Liver (tissue), 8 donors: ENCODE measurements at regions not wholly inside any gene's neighbourhood (a gene's known extent, or its start where the extent isn't known, plus 50 kb on each side); places are given as distances from the start of the nearest gene placed in this dataset.

Experiments used
- DNase-seq: peaks from one replicate; pipeline ENCODE4 v3.0.0-alpha.2; 2017; ENCODE audit warnings: low spot score
- H3K27ac ChIP-seq, 2 donors: one replicate each; pipeline ENCODE4 v1.7.0; 2013; ENCODE audit warnings: inconsistent platforms in 2 of 2, low read length in 2 of 2, control low read depth in 1 of 2, low read depth in 1 of 2, mild to moderate bottlenecking in 1 of 2
- H3K27me3 ChIP-seq, 4 donors: one replicate each; pipeline versions ENCODE4 v1.6.1 to v1.7.0; 2013; ENCODE audit warnings: low read length in 3 of 4, inconsistent platforms in 1 of 4, mild to moderate bottlenecking in 1 of 4, moderate library complexity in 1 of 4; ENCODE audit not compliant: control insufficient read depth in 4 of 4, insufficient read depth in 4 of 4
- H3K36me3 ChIP-seq, 4 donors: one replicate each; pipeline versions ENCODE4 v1.6.1 to v1.7.0; 2013; ENCODE audit warnings: low read length in 3 of 4, mild to moderate bottlenecking in 3 of 4, low read depth in 1 of 4, moderate library complexity in 1 of 4; ENCODE audit not compliant: control insufficient read depth in 4 of 4, insufficient read depth in 3 of 4
- H3K4me1 ChIP-seq, 4 donors: one replicate each; pipeline versions ENCODE4 v1.6.1 to v1.7.0; 2013; ENCODE audit warnings: low read length in 3 of 4, mild to moderate bottlenecking in 3 of 4, moderate library complexity in 1 of 4; ENCODE audit not compliant: control insufficient read depth in 4 of 4, insufficient read depth in 4 of 4
- H3K4me3 ChIP-seq, 3 donors: one replicate each; pipeline versions ENCODE4 v1.6.1 to v1.7.0; 2013; ENCODE audit warnings: low read length in 3 of 3, control low read depth in 1 of 3, low read depth in 1 of 3, mild to moderate bottlenecking in 1 of 3
- H3K9ac ChIP-seq, 2 donors: one replicate each; pipeline ENCODE4 v1.7.0; 2013; ENCODE audit warnings: low read length in 2 of 2, mild to moderate bottlenecking in 2 of 2, moderate library complexity in 2 of 2, control low read depth in 1 of 2, low read depth in 1 of 2
- H3K9me3 ChIP-seq, 4 donors: one replicate each; pipeline versions ENCODE4 v1.6.1 to v1.7.0; 2013; ENCODE audit warnings: low read length in 3 of 4; ENCODE audit not compliant: control insufficient read depth in 4 of 4
- EGR1 ChIP-seq, 2 donors: IDR thresholded peaks; 2 replicates each; pipeline ENCODE4 v1.6.1; 2016 to 2018; ENCODE audit warnings: antibody characterized with exemption in 2 of 2, low read depth in 2 of 2
- FOXA1 ChIP-seq: IDR thresholded peaks from 2 replicates; pipeline ENCODE4 v1.6.1; 2016; ENCODE audit warnings: antibody characterized with exemption
- FOXA2 ChIP-seq: IDR thresholded peaks from 2 replicates; pipeline ENCODE4 v1.6.1; 2016; ENCODE audit warnings: antibody characterized with exemption
- GABPA ChIP-seq, 2 donors: IDR thresholded peaks in 1 of 2; conservative IDR thresholded peaks in 1 of 2; 2 replicates each; pipeline ENCODE4 v1.6.1; 2016; ENCODE audit warnings: antibody characterized with exemption in 2 of 2, mild to moderate bottlenecking in 1 of 2, moderate library complexity in 1 of 2
- HNF4A ChIP-seq, 2 donors: conservative IDR thresholded peaks; 2 replicates each; pipeline ENCODE4 v1.6.1; 2016; ENCODE audit warnings: antibody characterized with exemption in 2 of 2, mild to moderate bottlenecking in 2 of 2
- HNF4G ChIP-seq: IDR thresholded peaks from 2 replicates; pipeline ENCODE4 v1.6.1; 2016; ENCODE audit warnings: antibody characterized with exemption
- JUND ChIP-seq, 2 donors: IDR thresholded peaks; 2 replicates each; pipeline ENCODE4 v1.6.1; 2016; ENCODE audit warnings: antibody characterized with exemption in 2 of 2
- NR2F2 ChIP-seq: IDR thresholded peaks from 2 replicates; pipeline ENCODE4 v1.6.1; 2016; ENCODE audit warnings: antibody characterized with exemption
- RAD21 ChIP-seq, 2 donors: IDR thresholded peaks; 2 replicates each; pipeline ENCODE4 v1.6.1; 2016; ENCODE audit warnings: antibody characterized with exemption in 2 of 2, mild to moderate bottlenecking in 2 of 2
- RXRA ChIP-seq, 2 donors: IDR thresholded peaks; 2 replicates each; pipeline ENCODE4 v1.6.1; 2017 to 2018; ENCODE audit warnings: antibody characterized with exemption in 2 of 2, mild to moderate bottlenecking in 1 of 2
- SP1 ChIP-seq: IDR thresholded peaks from 2 replicates; pipeline ENCODE4 v1.6.1; 2018; ENCODE audit warnings: antibody characterized with exemption, mild to moderate bottlenecking
- TAF1 ChIP-seq: conservative IDR thresholded peaks from 2 replicates; pipeline ENCODE4 v1.6.1; 2016; ENCODE audit warnings: antibody characterized with exemption, mild to moderate bottlenecking
- YY1 ChIP-seq: IDR thresholded peaks from 2 replicates; pipeline ENCODE4 v1.6.1; 2016; ENCODE audit warnings: antibody characterized with exemption, mild to moderate bottlenecking
- WGBS: extraction: QIAGEN DNeasy Blood & Tissue Kit; methylation state at CpG from one replicate; pipeline ENCODE4 v1.1.7; 2013; 5-methylcytosine and 5-hydroxymethylcytosine counted together
- TF ChIP-seq, protein P1 (sequence below): IDR thresholded peaks from 2 replicates; pipeline ENCODE4 v1.6.1; 2016; ENCODE audit warnings: antibody characterized with exemption
- TF ChIP-seq, protein P2 (sequence below): IDR thresholded peaks from 2 replicates; pipeline ENCODE4 v1.6.1; 2016; ENCODE audit warnings: antibody characterized with exemption
- TF ChIP-seq, protein P3 (sequence below): fragments of 150-350 bp; IDR thresholded peaks from 2 replicates; pipeline ENCODE4 v1.5.1; 2017; ENCODE audit warnings: improper control_type of control experiment, low read depth, low read length; ENCODE audit not compliant: missing input control
- TF ChIP-seq, protein P4 (sequence below): IDR thresholded peaks from 2 replicates; pipeline ENCODE4 v1.6.1; 2016; ENCODE audit warnings: antibody characterized with exemption
- TF ChIP-seq, protein P5 (sequence below): IDR thresholded peaks from 2 replicates; pipeline ENCODE4 v1.6.1; 2016; ENCODE audit warnings: antibody characterized with exemption, mild to moderate bottlenecking
- donor health status: healthy.
- donor health status: healthy.
- donor health status: healthy.
- donor health status: healthy.
- donor health status: healthy.

DNA sequence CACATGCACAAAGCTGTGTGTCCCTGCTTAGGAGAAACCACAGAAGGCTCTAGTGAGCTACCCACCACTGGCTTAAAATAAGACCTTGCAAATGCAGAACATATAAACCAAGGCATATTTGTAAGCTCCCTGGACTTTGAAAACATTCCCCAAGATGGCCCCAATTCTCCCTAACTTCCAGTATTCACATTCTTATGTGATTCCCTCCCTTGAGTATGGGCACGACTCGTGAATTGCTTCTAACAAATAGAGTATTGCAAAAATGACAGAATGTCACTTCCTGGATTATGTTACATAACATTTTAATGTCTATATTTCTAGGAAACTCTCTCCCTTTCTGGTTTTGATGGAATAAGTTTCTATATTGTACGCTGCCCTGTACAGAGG lies 131.8 kb upstream of the MCTP2 start:
- Histone ChIP-seq H3K27me3 (peaks cover 0 to 10% (median 2%) of the 10 kb centered on the region in 4 donors), H3K9me3 (no peaks in the 10 kb centered on the region), H3K4me1 (no peaks in the 10 kb centered on the region), H3K9ac (no peak overlapping the region), H3K27ac (no peak overlapping the region), H3K36me3 (no peaks in the 10 kb centered on the region), H3K4me3 (no peak overlapping the region)
- WGBS = 77% methylated on average over 3 of the region's 3 CpGs
- DNase-seq = no peak
- no peak for TF ChIP-seq HNF4A (conservative IDR thresholded peaks at IDR 0.05)
- TF ChIP-seq, protein P1, sequence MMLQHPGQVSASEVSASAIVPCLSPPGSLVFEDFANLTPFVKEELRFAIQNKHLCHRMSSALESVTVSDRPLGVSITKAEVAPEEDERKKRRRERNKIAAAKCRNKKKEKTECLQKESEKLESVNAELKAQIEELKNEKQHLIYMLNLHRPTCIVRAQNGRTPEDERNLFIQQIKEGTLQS = no peak
- no peak for TF ChIP-seq JUND (IDR thresholded peaks at IDR 0.05)
- TF ChIP-seq, protein P2, sequence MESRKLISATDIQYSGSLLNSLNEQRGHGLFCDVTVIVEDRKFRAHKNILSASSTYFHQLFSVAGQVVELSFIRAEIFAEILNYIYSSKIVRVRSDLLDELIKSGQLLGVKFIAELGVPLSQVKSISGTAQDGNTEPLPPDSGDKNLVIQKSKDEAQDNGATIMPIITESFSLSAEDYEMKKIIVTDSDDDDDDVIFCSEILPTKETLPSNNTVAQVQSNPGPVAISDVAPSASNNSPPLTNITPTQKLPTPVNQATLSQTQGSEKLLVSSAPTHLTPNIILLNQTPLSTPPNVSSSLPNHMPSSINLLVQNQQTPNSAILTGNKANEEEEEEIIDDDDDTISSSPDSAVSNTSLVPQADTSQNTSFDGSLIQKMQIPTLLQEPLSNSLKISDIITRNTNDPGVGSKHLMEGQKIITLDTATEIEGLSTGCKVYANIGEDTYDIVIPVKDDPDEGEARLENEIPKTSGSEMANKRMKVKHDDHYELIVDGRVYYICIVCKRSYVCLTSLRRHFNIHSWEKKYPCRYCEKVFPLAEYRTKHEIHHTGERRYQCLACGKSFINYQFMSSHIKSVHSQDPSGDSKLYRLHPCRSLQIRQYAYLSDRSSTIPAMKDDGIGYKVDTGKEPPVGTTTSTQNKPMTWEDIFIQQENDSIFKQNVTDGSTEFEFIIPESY = no peak
- no peak for TF ChIP-seq EGR1 (IDR thresholded peaks at IDR 0.05; ENCODE audit: low read depth in 2 of 2)
- TF ChIP-seq TAF1 = no peak
- TF ChIP-seq RAD21 (IDR thresholded peaks at IDR 0.05) = no peak
- no peak for TF ChIP-seq YY1
- TF ChIP-seq, protein P3, sequence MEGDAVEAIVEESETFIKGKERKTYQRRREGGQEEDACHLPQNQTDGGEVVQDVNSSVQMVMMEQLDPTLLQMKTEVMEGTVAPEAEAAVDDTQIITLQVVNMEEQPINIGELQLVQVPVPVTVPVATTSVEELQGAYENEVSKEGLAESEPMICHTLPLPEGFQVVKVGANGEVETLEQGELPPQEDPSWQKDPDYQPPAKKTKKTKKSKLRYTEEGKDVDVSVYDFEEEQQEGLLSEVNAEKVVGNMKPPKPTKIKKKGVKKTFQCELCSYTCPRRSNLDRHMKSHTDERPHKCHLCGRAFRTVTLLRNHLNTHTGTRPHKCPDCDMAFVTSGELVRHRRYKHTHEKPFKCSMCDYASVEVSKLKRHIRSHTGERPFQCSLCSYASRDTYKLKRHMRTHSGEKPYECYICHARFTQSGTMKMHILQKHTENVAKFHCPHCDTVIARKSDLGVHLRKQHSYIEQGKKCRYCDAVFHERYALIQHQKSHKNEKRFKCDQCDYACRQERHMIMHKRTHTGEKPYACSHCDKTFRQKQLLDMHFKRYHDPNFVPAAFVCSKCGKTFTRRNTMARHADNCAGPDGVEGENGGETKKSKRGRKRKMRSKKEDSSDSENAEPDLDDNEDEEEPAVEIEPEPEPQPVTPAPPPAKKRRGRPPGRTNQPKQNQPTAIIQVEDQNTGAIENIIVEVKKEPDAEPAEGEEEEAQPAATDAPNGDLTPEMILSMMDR = no peak
- no peak for TF ChIP-seq GABPA (IDR thresholded peaks at IDR 0.05 in 1 of 2, conservative IDR thresholded peaks at IDR 0.05 in 1 of 2)
- no peak for TF ChIP-seq HNF4G
- TF ChIP-seq NR2F2 = no peak
- no peak for TF ChIP-seq FOXA2
- TF ChIP-seq RXRA (IDR thresholded peaks at IDR 0.05) = no peak
- no peak for TF ChIP-seq FOXA1
- TF ChIP-seq, protein P4, sequence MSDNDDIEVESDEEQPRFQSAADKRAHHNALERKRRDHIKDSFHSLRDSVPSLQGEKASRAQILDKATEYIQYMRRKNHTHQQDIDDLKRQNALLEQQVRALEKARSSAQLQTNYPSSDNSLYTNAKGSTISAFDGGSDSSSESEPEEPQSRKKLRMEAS = no peak
- TF ChIP-seq SP1 = no peak

DNA sequence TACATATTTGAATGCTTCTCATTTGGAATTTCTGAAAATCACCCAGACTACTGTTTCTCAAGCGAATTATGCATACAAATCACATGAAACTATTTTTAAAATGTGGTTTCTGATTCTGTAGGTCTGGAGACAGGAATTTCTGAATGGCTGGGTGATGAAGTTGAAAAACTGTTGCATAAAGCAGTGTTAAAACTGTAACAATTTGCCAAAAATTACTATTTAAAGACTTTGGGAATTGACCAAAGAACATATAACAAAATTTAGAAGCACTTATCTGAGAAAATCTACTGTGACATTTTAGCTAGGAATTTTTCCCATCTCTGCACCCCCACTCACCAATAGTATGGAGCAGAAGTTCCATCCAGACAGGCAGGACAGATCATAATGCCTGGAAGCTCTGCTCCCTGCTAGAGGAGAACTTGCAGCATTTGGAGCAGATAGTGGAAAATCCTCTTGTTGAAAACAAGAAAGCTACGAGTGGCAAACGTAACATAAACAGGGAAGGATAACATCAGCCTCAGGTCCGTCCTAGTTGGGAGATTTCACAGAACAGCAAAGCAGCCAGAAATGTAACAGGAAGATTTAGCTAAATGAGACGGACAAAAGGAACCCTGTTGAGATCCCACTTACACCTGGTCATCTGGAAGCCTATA lies 132.3 kb upstream of the MCTP2 start:
- H3K9ac ChIP-seq = no peak overlapping the region
- H3K4me3 ChIP-seq = no peak overlapping the region
- H3K27ac ChIP-seq = no peak overlapping the region
- TF ChIP-seq, protein P5, sequence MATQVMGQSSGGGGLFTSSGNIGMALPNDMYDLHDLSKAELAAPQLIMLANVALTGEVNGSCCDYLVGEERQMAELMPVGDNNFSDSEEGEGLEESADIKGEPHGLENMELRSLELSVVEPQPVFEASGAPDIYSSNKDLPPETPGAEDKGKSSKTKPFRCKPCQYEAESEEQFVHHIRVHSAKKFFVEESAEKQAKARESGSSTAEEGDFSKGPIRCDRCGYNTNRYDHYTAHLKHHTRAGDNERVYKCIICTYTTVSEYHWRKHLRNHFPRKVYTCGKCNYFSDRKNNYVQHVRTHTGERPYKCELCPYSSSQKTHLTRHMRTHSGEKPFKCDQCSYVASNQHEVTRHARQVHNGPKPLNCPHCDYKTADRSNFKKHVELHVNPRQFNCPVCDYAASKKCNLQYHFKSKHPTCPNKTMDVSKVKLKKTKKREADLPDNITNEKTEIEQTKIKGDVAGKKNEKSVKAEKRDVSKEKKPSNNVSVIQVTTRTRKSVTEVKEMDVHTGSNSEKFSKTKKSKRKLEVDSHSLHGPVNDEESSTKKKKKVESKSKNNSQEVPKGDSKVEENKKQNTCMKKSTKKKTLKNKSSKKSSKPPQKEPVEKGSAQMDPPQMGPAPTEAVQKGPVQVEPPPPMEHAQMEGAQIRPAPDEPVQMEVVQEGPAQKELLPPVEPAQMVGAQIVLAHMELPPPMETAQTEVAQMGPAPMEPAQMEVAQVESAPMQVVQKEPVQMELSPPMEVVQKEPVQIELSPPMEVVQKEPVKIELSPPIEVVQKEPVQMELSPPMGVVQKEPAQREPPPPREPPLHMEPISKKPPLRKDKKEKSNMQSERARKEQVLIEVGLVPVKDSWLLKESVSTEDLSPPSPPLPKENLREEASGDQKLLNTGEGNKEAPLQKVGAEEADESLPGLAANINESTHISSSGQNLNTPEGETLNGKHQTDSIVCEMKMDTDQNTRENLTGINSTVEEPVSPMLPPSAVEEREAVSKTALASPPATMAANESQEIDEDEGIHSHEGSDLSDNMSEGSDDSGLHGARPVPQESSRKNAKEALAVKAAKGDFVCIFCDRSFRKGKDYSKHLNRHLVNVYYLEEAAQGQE = no peak
- TF ChIP-seq NR2F2 (no peak), GABPA (IDR thresholded peaks at IDR 0.05 in 1 of 2, conservative IDR thresholded peaks at IDR 0.05 in 1 of 2) (no peak), HNF4G (no peak)
- no peaks in the 10 kb centered on the region for H3K9me3 ChIP-seq
- DNase-seq = no peak
- peaks cover 0 to 6% (median 2%) of the 10 kb centered on the region in 4 donors for H3K27me3 ChIP-seq
- WGBS = 53% methylated on average over 5 of the region's 5 CpGs
- no peaks in the 10 kb centered on the region for H3K36me3 ChIP-seq
- H3K4me1 ChIP-seq = no peaks in the 10 kb centered on the region
